Keratinocyte (primary cell): ENCODE measurements at regions not wholly inside any gene's neighbourhood (a gene's known extent, or its start where the extent isn't known, plus 50 kb on each side); places are given as distances from the start of the nearest gene placed in this dataset.

Experiments
- DNase-seq: peaks from one replicate; pipeline ENCODE4 v3.0.0-alpha.2; 2011; ENCODE audit warnings: low read depth, missing footprints, low spot score
- FAIRE-seq: peaks from 2 replicates; lab custom pipeline; 2011; peaks lifted over from hg19 to GRCh38; lab: Jason Lieb, UNC
- H2AFZ ChIP-seq: 2 replicates; pipeline ENCODE4 v1.6.0; 2012; ENCODE audit warnings: low read length, control low read depth, inconsistent platforms; ENCODE audit not compliant: control insufficient read depth
- H3K27ac ChIP-seq: 2 replicates; pipeline ENCODE4 v1.5.1; 2011; ENCODE audit warnings: low read length; ENCODE audit not compliant: control insufficient read depth, insufficient read depth
- H3K27me3 ChIP-seq: 3 replicates; pipeline ENCODE4 v1.6.0; 2011; ENCODE audit warnings: low read length; ENCODE audit not compliant: control insufficient read depth, insufficient read depth; ENCODE audit errors: extremely low read depth
- H3K36me3 ChIP-seq, 2 experiments: 2 replicates in 1 of 2; 3 replicates in 1 of 2; pipeline ENCODE4 v1.5.1; 2011; ENCODE audit warnings: low read length in 2 of 2, mild to moderate bottlenecking in 1 of 2; ENCODE audit not compliant: control insufficient read depth in 2 of 2, insufficient read depth in 2 of 2; ENCODE audit errors: extremely low read depth in 1 of 2
- H3K4me1 ChIP-seq: 3 replicates; pipeline ENCODE4 v1.5.1; 2011; ENCODE audit warnings: low read length; ENCODE audit not compliant: control insufficient read depth, insufficient read depth; ENCODE audit errors: extremely low read depth
- H3K4me2 ChIP-seq: 3 replicates; pipeline ENCODE4 v1.6.0; 2011; ENCODE audit warnings: low read depth, low read length; ENCODE audit not compliant: control insufficient read depth, insufficient read depth; ENCODE audit errors: extremely low read depth
- H3K4me3 ChIP-seq, 3 experiments: fragments of 200-600 bp in 1 of 3; sonication (generic) in 1 of 3; 2 replicates in 2 of 3; 3 replicates in 1 of 3; pipeline ENCODE4 v1.5.1; 2011 to 2016; ENCODE audit warnings: low read length in 3 of 3, mild to moderate bottlenecking in 3 of 3, control low read depth in 2 of 3, inconsistent platforms in 1 of 3, low read depth in 1 of 3, mixed read lengths in 1 of 3, mixed run types in 1 of 3, moderate library complexity in 1 of 3; ENCODE audit not compliant: control insufficient read depth in 2 of 3, insufficient read depth in 2 of 3; ENCODE audit errors: extremely low read depth in 1 of 3
- H3K79me2 ChIP-seq: 2 replicates; pipeline ENCODE4 v1.6.0; 2012; ENCODE audit warnings: low read length; ENCODE audit not compliant: control insufficient read depth, insufficient read depth
- H3K9ac ChIP-seq: 3 replicates; pipeline ENCODE4 v1.6.0; 2011; ENCODE audit warnings: low read length; ENCODE audit not compliant: control insufficient read depth, insufficient read depth; ENCODE audit errors: extremely low read depth
- H3K9me1 ChIP-seq: 3 replicates; pipeline ENCODE4 v1.6.0; 2011; ENCODE audit warnings: low read length; ENCODE audit not compliant: control insufficient read depth, insufficient read depth; ENCODE audit errors: extremely low read depth
- H3K9me3 ChIP-seq: 2 replicates; pipeline ENCODE4 v1.5.1; 2012; ENCODE audit warnings: low read depth, low read length; ENCODE audit not compliant: control insufficient read depth
- H4K20me1 ChIP-seq: 3 replicates; pipeline ENCODE4 v1.6.0; 2011; ENCODE audit warnings: low read length; ENCODE audit not compliant: control insufficient read depth, insufficient read depth; ENCODE audit errors: extremely low read depth
- CTCF ChIP-seq, 3 experiments: IDR thresholded peaks in 1 of 3; conservative IDR thresholded peaks in 1 of 3; optimal IDR thresholded peaks in 1 of 3; 2 replicates in 2 of 3; 3 replicates in 1 of 3; pipeline versions ENCODE3 to v1.5.1; 2011; ENCODE audit warnings: low read length in 3 of 3, mild to moderate bottlenecking in 3 of 3, moderate library complexity in 2 of 3, control low read depth in 1 of 3, inconsistent platforms in 1 of 3; ENCODE audit not compliant: insufficient read depth in 2 of 3; ENCODE audit errors: extremely low read depth in 1 of 3
- EZH2 ChIP-seq: IDR thresholded peaks from one replicate; pipeline ENCODE4 v1.6.1; 2012; ENCODE audit warnings: inconsistent platforms, mild to moderate bottlenecking, low read length, moderate library complexity
- dilution Hi-C: fragments of 300-500 bp; cut with MboI; formaldehyde crosslinking; loops from one replicate; pipeline ENCODE4 v1.7.0; 2020; ENCODE audit warnings: low sequenced_read_pairs; ENCODE audit not compliant: extremely low pct_ligation_motif_present

- no peak overlapping the region for H3K4me2 ChIP-seq
- H3K9me1 ChIP-seq = no peaks in the 10 kb centered on the region
- H3K27me3 ChIP-seq = no peaks in the 10 kb centered on the region
- no peaks in the 10 kb centered on the region for H3K79me2 ChIP-seq
- FAIRE-seq (no peak), DNase-seq (peak; percentile 9)
- dilution Hi-C loops = no loop called here
- H3K4me1 ChIP-seq = no peaks in the 10 kb centered on the region
- no peak overlapping the region for H3K9ac ChIP-seq
- TF ChIP-seq CTCF (optimal IDR thresholded peaks at IDR 0.05 in 1 of 3, IDR thresholded peaks at IDR 0.05 in 1 of 3, conservative IDR thresholded peaks at IDR 0.05 in 1 of 3; ENCODE audit: extremely low read depth in 1 of 3, insufficient read depth in 2 of 3, low read length in 3 of 3) = no peak
- no peak for TF ChIP-seq EZH2
- H3K36me3 ChIP-seq = no peaks in the 10 kb centered on the region
- H3K27ac ChIP-seq = no peak overlapping the region
- no peaks in the 10 kb centered on the region for H3K9me3 ChIP-seq
- H3K4me3 ChIP-seq = no peak overlapping the region
- H4K20me1 ChIP-seq = no peaks in the 10 kb centered on the region
- no peak overlapping the region for H2AFZ ChIP-seq
These were observed 222.2 kb upstream of the MEF2C start for GRCh38 chr5:89105171-89105695.

GRCh38 chr5:89098199-89098756, 215.3 kb upstream of the MEF2C start:
- no peaks in the 10 kb centered on the region for H3K36me3 ChIP-seq
- no peaks in the 10 kb centered on the region for H3K79me2 ChIP-seq
- no peak overlapping the region for H2AFZ ChIP-seq
- H4K20me1 ChIP-seq = no peaks in the 10 kb centered on the region
- no peaks in the 10 kb centered on the region for H3K27me3 ChIP-seq
- no peak overlapping the region for H3K4me3 ChIP-seq
- FAIRE-seq (no peak), DNase-seq (no peak)
- no peaks in the 10 kb centered on the region for H3K9me3 ChIP-seq
- no peaks in the 10 kb centered on the region for H3K4me1 ChIP-seq
- no peaks in the 10 kb centered on the region for H3K9me1 ChIP-seq
- no peak overlapping the region for H3K4me2 ChIP-seq
- TF ChIP-seq CTCF (optimal IDR thresholded peaks at IDR 0.05 in 1 of 3, IDR thresholded peaks at IDR 0.05 in 1 of 3, conservative IDR thresholded peaks at IDR 0.05 in 1 of 3; ENCODE audit: extremely low read depth in 1 of 3, insufficient read depth in 2 of 3, low read length in 3 of 3) (no peak), EZH2 (no peak)
- H3K9ac ChIP-seq = no peak overlapping the region
- dilution Hi-C loops = no loop called here
- no peak overlapping the region for H3K27ac ChIP-seq
